WTC11 (cell line): ENCODE measurements at regions not wholly inside any gene's neighbourhood (a gene's known extent, or its start where the extent isn't known, plus 50 kb on each side); places are given as distances from the start of the nearest gene placed in this dataset.

Experiments
- ATAC-seq: fragments of 200-7000 bp; cut with Tn5 transposase; 2 replicates; pipeline ENCODE4 v1.10.0; 2021; ENCODE audit warnings: mild to moderate bottlenecking, moderate library complexity
- CTCF ChIA-PET: fragments of 300-600 bp; sonication (Branson Sonifier 250); formaldehyde crosslinking; loops from one replicate; lab custom pipeline; 2021; ENCODE audit warnings: antibody characterized with exemption; lab: Charles Lee
- POLR2A ChIA-PET: fragments of 350-600 bp; sonication (Branson Sonifier 250); formaldehyde crosslinking; loops from one replicate; lab custom pipeline; 2021; ENCODE audit warnings: antibody characterized with exemption; lab: Charles Lee
- DNase-seq: peaks from one replicate; pipeline ENCODE4 v3.0.0; 2021; ENCODE audit warnings: low spot score
- H3K27ac Mint-ChIP-seq: 2 replicates; pipeline ENCODE4 v1.8.0; 2021; ENCODE audit warnings: mixed read lengths
- H3K27me3 Mint-ChIP-seq: 2 replicates; pipeline ENCODE4 v1.8.0; 2021; ENCODE audit warnings: low read depth, mild to moderate bottlenecking, moderate library complexity, mixed read lengths
- H3K36me3 Mint-ChIP-seq: 2 replicates; pipeline ENCODE4 v1.8.0; 2021; ENCODE audit warnings: mixed read lengths
- H3K4me1 Mint-ChIP-seq: 2 replicates; pipeline ENCODE4 v1.8.0; 2022; ENCODE audit warnings: mixed read lengths
- H3K4me3 Mint-ChIP-seq: 2 replicates; pipeline ENCODE4 v1.8.0; 2021; ENCODE audit warnings: mild to moderate bottlenecking, moderate library complexity, mixed read lengths
- H3K9me3 Mint-ChIP-seq: 2 replicates; pipeline ENCODE4 v1.8.0; 2021; ENCODE audit warnings: mixed read lengths
- CREM ChIP-seq: sonication (generic); formaldehyde crosslinking; IDR thresholded peaks from 2 replicates; pipeline ENCODE4 v1.8.1; 2022; ENCODE audit warnings: mild to moderate bottlenecking, missing genetic modification reagents, moderate library complexity
- FOXJ3 ChIP-seq: sonication (generic); formaldehyde crosslinking; IDR thresholded peaks from 2 replicates; pipeline ENCODE4 v1.9.0; 2021; ENCODE audit warnings: missing genetic modification reagents, mild to moderate bottlenecking, borderline replicate concordance
- GRHL2 ChIP-seq: fragments of 250-450 bp; sonication (Bioruptor Pico); IDR thresholded peaks from 2 replicates; pipeline ENCODE4 v1.8.0; 2022; ENCODE audit warnings: mild to moderate bottlenecking, moderate library complexity; ENCODE audit not compliant: insufficient replicate concordance, severe bottlenecking
- GTF2I ChIP-seq: fragments of 250-450 bp; sonication (Bioruptor Pico); conservative IDR thresholded peaks from 2 replicates; pipeline ENCODE4 v1.4.0; 2021; ENCODE audit warnings: mild to moderate bottlenecking
- HMGA2 ChIP-seq: fragments of 250-450 bp; sonication (Bioruptor Pico); IDR thresholded peaks from 2 replicates; pipeline ENCODE4 v1.4.0; 2021; ENCODE audit warnings: mild to moderate bottlenecking, moderate library complexity
- IRF2 ChIP-seq: sonication (generic); formaldehyde crosslinking; IDR thresholded peaks from 2 replicates; pipeline ENCODE4 v1.8.0; 2022; ENCODE audit warnings: low read depth, missing genetic modification reagents, borderline replicate concordance
- MYBL2 ChIP-seq: sonication (generic); formaldehyde crosslinking; IDR thresholded peaks from 2 replicates; pipeline ENCODE4 v1.8.1; 2023; ENCODE audit warnings: mild to moderate bottlenecking, moderate library complexity, missing genetic modification reagents
- NFATC4 ChIP-seq: fragments of 250-450 bp; sonication (Bioruptor Pico); IDR thresholded peaks from 2 replicates; pipeline ENCODE4 v1.9.0; 2021; ENCODE audit warnings: mild to moderate bottlenecking
- NFE2L1 ChIP-seq: sonication (generic); formaldehyde crosslinking; IDR thresholded peaks from 2 replicates; pipeline ENCODE4 v1.8.1; 2023; ENCODE audit warnings: missing genetic modification reagents
- NFYB ChIP-seq: sonication (generic); formaldehyde crosslinking; conservative IDR thresholded peaks from 2 replicates; pipeline ENCODE4 v1.8.0; 2022; ENCODE audit warnings: low read depth, missing genetic modification reagents
- TCF7 ChIP-seq: sonication (generic); formaldehyde crosslinking; IDR thresholded peaks from 2 replicates; pipeline ENCODE4 v1.8.0; 2022; ENCODE audit warnings: mild to moderate bottlenecking, low read depth, missing genetic modification reagents, moderate library complexity
- ZNF232 ChIP-seq: sonication (generic); formaldehyde crosslinking; IDR thresholded peaks from 2 replicates; pipeline ENCODE4 v1.8.0; 2022; ENCODE audit warnings: mild to moderate bottlenecking, missing genetic modification reagents
- ZNF263 ChIP-seq: sonication (generic); formaldehyde crosslinking; IDR thresholded peaks from 2 replicates; pipeline ENCODE4 v1.8.1; 2022; ENCODE audit warnings: low read depth, mild to moderate bottlenecking, moderate library complexity, missing genetic modification reagents
- TF ChIP-seq, protein P1 (sequence below): fragments of 200-600 bp; IDR thresholded peaks from 2 replicates; pipeline ENCODE4 v1.8.0; 2022; ENCODE audit warnings: antibody characterized with exemption
- TF ChIP-seq, protein P2 (sequence below): sonication (generic); formaldehyde crosslinking; IDR thresholded peaks from 2 replicates; pipeline ENCODE4 v1.8.0; 2022; ENCODE audit warnings: mild to moderate bottlenecking, missing genetic modification reagents
- TF ChIP-seq, protein P3 (sequence below): sonication (generic); formaldehyde crosslinking; IDR thresholded peaks from 2 replicates; pipeline ENCODE4 v1.8.0; 2022; ENCODE audit warnings: mild to moderate bottlenecking, missing genetic modification reagents
- TF ChIP-seq, protein P4 (sequence below): sonication (generic); formaldehyde crosslinking; IDR thresholded peaks from 2 replicates; pipeline ENCODE4 v1.8.1; 2023; ENCODE audit warnings: mild to moderate bottlenecking, missing genetic modification reagents, borderline replicate concordance
- TF ChIP-seq, protein P5 (sequence below): sonication (generic); formaldehyde crosslinking; IDR thresholded peaks from 2 replicates; pipeline ENCODE4 v1.8.1; 2023; ENCODE audit warnings: mild to moderate bottlenecking, missing genetic modification reagents, moderate library complexity
- TF ChIP-seq, protein P6 (sequence below): sonication (generic); formaldehyde crosslinking; IDR thresholded peaks from 2 replicates; pipeline ENCODE4 v1.8.1; 2022; ENCODE audit warnings: missing genetic modification reagents, borderline replicate concordance
- TF ChIP-seq, protein P7 (sequence below): sonication (generic); formaldehyde crosslinking; IDR thresholded peaks from 2 replicates; pipeline ENCODE4 v1.8.1; 2023; ENCODE audit warnings: mild to moderate bottlenecking, missing genetic modification reagents

DNA sequence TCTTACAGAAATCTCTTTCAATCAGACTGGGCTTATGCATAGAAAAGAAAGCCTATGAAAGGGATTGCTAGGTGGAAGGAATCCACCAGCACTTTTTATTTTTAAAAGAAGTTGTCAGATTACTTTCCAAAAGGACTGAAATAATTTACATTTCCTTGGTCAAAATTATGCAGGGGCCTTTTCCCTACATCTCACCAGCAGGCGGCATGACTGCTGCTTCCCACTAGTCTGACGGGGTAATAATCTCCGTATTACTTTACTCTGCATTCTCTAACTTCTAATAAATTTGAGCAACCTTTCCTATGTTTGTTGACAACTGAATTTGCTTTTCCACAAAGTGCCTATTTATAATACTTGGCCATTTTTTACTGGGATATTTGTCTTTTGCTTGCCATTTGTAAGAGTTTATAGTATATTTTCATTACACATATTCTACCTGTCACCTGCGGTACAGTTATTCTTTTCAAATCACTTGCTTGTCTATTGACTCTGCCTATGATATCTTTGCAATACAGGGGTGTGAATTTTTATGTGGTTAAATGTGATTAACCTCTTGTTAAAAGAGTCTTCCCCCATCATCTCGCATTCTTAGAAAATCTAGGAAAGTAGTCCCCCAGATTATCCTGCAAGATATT, 51.9 kb upstream of the USP47 start:
- no peaks in the 10 kb centered on the region for H3K27me3 Mint-ChIP-seq
- CTCF ChIA-PET, result no interaction called here
- no peak for TF ChIP-seq GRHL2 (CRISPR knock-in tag)
- TF ChIP-seq, protein P1, sequence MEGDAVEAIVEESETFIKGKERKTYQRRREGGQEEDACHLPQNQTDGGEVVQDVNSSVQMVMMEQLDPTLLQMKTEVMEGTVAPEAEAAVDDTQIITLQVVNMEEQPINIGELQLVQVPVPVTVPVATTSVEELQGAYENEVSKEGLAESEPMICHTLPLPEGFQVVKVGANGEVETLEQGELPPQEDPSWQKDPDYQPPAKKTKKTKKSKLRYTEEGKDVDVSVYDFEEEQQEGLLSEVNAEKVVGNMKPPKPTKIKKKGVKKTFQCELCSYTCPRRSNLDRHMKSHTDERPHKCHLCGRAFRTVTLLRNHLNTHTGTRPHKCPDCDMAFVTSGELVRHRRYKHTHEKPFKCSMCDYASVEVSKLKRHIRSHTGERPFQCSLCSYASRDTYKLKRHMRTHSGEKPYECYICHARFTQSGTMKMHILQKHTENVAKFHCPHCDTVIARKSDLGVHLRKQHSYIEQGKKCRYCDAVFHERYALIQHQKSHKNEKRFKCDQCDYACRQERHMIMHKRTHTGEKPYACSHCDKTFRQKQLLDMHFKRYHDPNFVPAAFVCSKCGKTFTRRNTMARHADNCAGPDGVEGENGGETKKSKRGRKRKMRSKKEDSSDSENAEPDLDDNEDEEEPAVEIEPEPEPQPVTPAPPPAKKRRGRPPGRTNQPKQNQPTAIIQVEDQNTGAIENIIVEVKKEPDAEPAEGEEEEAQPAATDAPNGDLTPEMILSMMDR, result no peak
- TF ChIP-seq MYBL2 (CRISPR knock-in tag), result no peak
- TF ChIP-seq GTF2I (CRISPR knock-in tag), result no peak
- TF ChIP-seq, protein P2, sequence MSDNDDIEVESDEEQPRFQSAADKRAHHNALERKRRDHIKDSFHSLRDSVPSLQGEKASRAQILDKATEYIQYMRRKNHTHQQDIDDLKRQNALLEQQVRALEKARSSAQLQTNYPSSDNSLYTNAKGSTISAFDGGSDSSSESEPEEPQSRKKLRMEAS, result no peak
- no peak for TF ChIP-seq NFATC4 (CRISPR knock-in tag)
- no peak for TF ChIP-seq NFYB
- no peak for TF ChIP-seq CREM
- H3K27ac Mint-ChIP-seq, result no peak overlapping the region
- no peak overlapping the region for H3K4me3 Mint-ChIP-seq
- peaks cover 4% of the 10 kb centered on the region; the same call in 1 of the 2 replicates for H3K36me3 Mint-ChIP-seq
- POLR2A ChIA-PET, result no interaction called here
- peaks cover 13% of the 10 kb centered on the region for H3K9me3 Mint-ChIP-seq
- no peak for ATAC-seq
- DNase-seq, result no peak
- H3K4me1 Mint-ChIP-seq, result peaks cover 11% of the 10 kb centered on the region

DNA sequence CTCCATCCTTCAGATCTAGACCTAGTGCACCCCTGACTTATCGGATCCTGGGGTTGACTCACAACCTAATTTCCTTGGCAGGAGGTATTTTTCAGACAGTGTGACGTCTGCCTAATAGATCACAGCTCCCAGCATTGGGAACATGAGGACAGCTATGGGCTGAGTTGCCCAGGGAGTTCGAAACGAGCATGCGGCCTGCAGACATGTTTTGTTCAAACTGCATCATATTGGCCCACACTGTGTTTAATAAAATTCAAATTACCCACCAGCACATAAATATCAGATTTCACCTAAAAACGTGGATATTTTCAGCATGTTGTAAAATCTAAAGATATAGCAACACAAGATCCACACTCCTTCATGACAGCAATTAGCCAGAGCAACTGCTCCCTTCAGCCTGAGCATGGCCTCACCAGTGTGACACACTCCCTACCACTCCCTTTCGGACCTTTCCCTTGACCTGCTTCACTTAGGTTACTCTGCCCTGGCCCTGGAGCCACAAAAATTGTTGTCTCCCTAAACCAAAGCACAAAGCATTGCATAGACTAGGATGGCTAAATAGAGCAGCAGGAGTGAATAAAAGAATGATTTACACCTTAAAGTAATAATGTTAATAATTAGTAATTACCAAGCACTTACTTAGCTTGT, 53.6 kb upstream of the USP47 start:
- Mint-ChIP-seq H3K27ac (no peak overlapping the region), H3K4me1 (peaks cover 11% of the 10 kb centered on the region), H3K9me3 (peaks cover 20% of the 10 kb centered on the region), H3K4me3 (no peak overlapping the region), H3K27me3 (no peaks in the 10 kb centered on the region), H3K36me3 (peaks cover 4% of the 10 kb centered on the region; the same call in 1 of the 2 replicates)
- DNase-seq (no peak), ATAC-seq (no peak)
- ChIA-PET CTCF (interaction anchor here (0.8 to 3.5 kb wide), 36 partner anchors 10 to 996 kb away, joined by 3 to 39 read pairs (median 4); partner anchors contain the start of gene GALNT18), POLR2A (no interaction called here)
- TF ChIP-seq NFE2L1 (CRISPR knock-in tag), result no peak
- no peak for TF ChIP-seq ZNF232 (CRISPR knock-in tag)
- no peak for TF ChIP-seq TCF7 (CRISPR knock-in tag)
- no peak for TF ChIP-seq HMGA2 (CRISPR knock-in tag)
- TF ChIP-seq, protein P3, sequence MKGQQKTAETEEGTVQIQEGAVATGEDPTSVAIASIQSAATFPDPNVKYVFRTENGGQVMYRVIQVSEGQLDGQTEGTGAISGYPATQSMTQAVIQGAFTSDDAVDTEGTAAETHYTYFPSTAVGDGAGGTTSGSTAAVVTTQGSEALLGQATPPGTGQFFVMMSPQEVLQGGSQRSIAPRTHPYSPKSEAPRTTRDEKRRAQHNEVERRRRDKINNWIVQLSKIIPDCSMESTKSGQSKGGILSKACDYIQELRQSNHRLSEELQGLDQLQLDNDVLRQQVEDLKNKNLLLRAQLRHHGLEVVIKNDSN, result no peak
- TF ChIP-seq, protein P4, sequence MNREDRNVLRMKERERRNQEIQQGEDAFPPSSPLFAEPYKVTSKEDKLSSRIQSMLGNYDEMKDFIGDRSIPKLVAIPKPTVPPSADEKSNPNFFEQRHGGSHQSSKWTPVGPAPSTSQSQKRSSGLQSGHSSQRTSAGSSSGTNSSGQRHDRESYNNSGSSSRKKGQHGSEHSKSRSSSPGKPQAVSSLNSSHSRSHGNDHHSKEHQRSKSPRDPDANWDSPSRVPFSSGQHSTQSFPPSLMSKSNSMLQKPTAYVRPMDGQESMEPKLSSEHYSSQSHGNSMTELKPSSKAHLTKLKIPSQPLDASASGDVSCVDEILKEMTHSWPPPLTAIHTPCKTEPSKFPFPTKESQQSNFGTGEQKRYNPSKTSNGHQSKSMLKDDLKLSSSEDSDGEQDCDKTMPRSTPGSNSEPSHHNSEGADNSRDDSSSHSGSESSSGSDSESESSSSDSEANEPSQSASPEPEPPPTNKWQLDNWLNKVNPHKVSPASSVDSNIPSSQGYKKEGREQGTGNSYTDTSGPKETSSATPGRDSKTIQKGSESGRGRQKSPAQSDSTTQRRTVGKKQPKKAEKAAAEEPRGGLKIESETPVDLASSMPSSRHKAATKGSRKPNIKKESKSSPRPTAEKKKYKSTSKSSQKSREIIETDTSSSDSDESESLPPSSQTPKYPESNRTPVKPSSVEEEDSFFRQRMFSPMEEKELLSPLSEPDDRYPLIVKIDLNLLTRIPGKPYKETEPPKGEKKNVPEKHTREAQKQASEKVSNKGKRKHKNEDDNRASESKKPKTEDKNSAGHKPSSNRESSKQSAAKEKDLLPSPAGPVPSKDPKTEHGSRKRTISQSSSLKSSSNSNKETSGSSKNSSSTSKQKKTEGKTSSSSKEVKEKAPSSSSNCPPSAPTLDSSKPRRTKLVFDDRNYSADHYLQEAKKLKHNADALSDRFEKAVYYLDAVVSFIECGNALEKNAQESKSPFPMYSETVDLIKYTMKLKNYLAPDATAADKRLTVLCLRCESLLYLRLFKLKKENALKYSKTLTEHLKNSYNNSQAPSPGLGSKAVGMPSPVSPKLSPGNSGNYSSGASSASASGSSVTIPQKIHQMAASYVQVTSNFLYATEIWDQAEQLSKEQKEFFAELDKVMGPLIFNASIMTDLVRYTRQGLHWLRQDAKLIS, result no peak
- TF ChIP-seq, protein P5, sequence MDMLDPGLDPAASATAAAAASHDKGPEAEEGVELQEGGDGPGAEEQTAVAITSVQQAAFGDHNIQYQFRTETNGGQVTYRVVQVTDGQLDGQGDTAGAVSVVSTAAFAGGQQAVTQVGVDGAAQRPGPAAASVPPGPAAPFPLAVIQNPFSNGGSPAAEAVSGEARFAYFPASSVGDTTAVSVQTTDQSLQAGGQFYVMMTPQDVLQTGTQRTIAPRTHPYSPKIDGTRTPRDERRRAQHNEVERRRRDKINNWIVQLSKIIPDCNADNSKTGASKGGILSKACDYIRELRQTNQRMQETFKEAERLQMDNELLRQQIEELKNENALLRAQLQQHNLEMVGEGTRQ (CRISPR knock-in tag), result no peak
- TF ChIP-seq, protein P6, sequence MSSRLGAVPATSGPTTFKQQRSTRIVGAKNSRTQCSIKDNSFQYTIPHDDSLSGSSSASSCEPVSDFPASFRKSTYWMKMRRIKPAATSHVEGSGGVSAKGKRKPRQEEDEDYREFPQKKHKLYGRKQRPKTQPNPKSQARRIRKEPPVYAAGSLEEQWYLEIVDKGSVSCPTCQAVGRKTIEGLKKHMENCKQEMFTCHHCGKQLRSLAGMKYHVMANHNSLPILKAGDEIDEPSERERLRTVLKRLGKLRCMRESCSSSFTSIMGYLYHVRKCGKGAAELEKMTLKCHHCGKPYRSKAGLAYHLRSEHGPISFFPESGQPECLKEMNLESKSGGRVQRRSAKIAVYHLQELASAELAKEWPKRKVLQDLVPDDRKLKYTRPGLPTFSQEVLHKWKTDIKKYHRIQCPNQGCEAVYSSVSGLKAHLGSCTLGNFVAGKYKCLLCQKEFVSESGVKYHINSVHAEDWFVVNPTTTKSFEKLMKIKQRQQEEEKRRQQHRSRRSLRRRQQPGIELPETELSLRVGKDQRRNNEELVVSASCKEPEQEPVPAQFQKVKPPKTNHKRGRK, result no peak
- no peak for TF ChIP-seq FOXJ3 (CRISPR knock-in tag)
- TF ChIP-seq ZNF263, result no peak
- TF ChIP-seq, protein P7, sequence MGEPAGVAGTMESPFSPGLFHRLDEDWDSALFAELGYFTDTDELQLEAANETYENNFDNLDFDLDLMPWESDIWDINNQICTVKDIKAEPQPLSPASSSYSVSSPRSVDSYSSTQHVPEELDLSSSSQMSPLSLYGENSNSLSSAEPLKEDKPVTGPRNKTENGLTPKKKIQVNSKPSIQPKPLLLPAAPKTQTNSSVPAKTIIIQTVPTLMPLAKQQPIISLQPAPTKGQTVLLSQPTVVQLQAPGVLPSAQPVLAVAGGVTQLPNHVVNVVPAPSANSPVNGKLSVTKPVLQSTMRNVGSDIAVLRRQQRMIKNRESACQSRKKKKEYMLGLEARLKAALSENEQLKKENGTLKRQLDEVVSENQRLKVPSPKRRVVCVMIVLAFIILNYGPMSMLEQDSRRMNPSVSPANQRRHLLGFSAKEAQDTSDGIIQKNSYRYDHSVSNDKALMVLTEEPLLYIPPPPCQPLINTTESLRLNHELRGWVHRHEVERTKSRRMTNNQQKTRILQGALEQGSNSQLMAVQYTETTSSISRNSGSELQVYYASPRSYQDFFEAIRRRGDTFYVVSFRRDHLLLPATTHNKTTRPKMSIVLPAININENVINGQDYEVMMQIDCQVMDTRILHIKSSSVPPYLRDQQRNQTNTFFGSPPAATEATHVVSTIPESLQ (CRISPR knock-in tag), result no peak
- no peak for TF ChIP-seq IRF2 (CRISPR knock-in tag)
